Cardiac fibroblast (primary cell): ENCODE measurements at regions not wholly inside any gene's neighbourhood (a gene's known extent, or its start where the extent isn't known, plus 50 kb on each side); places are given as distances from the start of the nearest gene placed in this dataset.

ENCODE experiments used
- DNase-seq, 2 donors: peaks; one replicate each; pipeline versions ENCODE4 v3.0.0 to v3.0.0-alpha.2; 2010; ENCODE audit warnings: low read depth in 2 of 2
- H3K4me3 ChIP-seq, 2 donors: replicated peaks in 1 of 2; 1 replicate in 1 of 2; 2 replicates in 1 of 2; pipeline ENCODE4 v1.5.1; 2011; ENCODE audit warnings: low read depth in 2 of 2, low read length in 2 of 2, mild to moderate bottlenecking in 2 of 2, moderate library complexity in 1 of 2
- TF ChIP-seq, protein P1 (sequence below): IDR thresholded peaks from one replicate; pipeline ENCODE4 v1.5.1; 2011; ENCODE audit warnings: low read depth, mild to moderate bottlenecking, low read length, inconsistent platforms

DNA sequence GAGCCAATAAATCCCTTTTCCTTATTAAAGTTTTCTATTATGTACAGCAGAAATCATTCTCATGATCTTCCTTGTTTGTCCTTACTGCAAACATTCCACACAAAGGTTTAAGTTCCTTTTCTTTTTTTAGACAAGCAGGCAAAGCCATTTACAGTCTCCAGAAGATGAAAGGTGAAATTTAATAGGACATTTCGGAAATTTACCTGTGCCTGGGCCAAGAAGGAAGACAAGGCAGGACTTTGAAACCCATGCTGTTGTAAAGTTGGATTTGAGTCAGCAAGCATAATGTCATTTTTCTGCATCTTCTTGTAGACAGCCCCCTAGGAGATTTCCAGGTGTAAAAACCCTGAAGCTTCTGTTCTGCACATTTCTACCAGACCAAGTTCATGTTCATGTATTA is 188.1 kb downstream of the PAPSS1 start:
- TF ChIP-seq, protein P1, sequence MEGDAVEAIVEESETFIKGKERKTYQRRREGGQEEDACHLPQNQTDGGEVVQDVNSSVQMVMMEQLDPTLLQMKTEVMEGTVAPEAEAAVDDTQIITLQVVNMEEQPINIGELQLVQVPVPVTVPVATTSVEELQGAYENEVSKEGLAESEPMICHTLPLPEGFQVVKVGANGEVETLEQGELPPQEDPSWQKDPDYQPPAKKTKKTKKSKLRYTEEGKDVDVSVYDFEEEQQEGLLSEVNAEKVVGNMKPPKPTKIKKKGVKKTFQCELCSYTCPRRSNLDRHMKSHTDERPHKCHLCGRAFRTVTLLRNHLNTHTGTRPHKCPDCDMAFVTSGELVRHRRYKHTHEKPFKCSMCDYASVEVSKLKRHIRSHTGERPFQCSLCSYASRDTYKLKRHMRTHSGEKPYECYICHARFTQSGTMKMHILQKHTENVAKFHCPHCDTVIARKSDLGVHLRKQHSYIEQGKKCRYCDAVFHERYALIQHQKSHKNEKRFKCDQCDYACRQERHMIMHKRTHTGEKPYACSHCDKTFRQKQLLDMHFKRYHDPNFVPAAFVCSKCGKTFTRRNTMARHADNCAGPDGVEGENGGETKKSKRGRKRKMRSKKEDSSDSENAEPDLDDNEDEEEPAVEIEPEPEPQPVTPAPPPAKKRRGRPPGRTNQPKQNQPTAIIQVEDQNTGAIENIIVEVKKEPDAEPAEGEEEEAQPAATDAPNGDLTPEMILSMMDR, result no peak
- no peak overlapping the region for H3K4me3 ChIP-seq
- no peak for DNase-seq

GRCh38 chr4:107520368-107520767 is 199.7 kb downstream of the PAPSS1 start:
- TF ChIP-seq, protein P1, result no peak
- DNase-seq, result no peak
- H3K4me3 ChIP-seq, result no peak overlapping the region

- DNase-seq, result peak; percentile 34 to 47
Measured at GRCh38 chr4:107519053-107519452, 201.0 kb downstream of the PAPSS1 start.

DNA sequence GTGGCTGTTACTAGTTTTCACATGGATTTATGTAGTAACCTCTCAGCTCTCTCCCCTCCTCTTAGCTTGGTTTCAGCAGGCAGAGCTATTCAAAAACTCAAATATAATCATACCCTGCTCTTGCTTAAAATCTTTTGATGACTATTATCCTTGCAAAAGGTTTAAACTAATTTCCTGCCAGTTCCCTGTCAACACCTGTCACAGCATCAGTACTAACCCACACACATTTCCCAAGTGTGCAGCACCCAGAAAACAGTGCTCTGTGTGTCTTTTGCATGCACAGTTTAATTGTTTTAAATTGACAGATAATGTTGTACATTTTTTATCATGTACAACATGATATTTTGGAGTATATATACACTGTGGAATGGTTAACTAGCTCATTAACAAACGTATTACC is 202.0 kb downstream of the PAPSS1 start:
- no peak overlapping the region for H3K4me3 ChIP-seq
- DNase-seq, result no peak
- TF ChIP-seq, protein P1, result no peak

More at GRCh38 chr4:107519053-107519452, 201.0 kb downstream of the PAPSS1 start:
- no peak overlapping the region for H3K4me3 ChIP-seq
- TF ChIP-seq, protein P1, result peak; percentile 31

- TF ChIP-seq, protein P1, result no peak
- H3K4me3 ChIP-seq, result no peak overlapping the region
- DNase-seq, result no peak
Measured at GRCh38 chr4:107512549-107512948, 207.5 kb downstream of the PAPSS1 start.

- TF ChIP-seq, protein P1, result no peak
- H3K4me3 ChIP-seq, result no peak overlapping the region
- no peak for DNase-seq
Measured at GRCh38 chr4:107509615-107510014, 210.4 kb downstream of the PAPSS1 start.

GRCh38 chr4:107500551-107500950 is 219.5 kb downstream of the PAPSS1 start:
- no peak overlapping the region for H3K4me3 ChIP-seq
- TF ChIP-seq, protein P1, result no peak
- DNase-seq, result no peak
